AG10803 (cell line): ENCODE measurements at regions not wholly inside any gene's neighbourhood (a gene's known extent, or its start where the extent isn't known, plus 50 kb on each side); places are given as distances from the start of the nearest gene placed in this dataset.
"Not testable (repeated sequence)": the region's sequence is repeated elsewhere in the genome, so short reads cannot be mapped to it uniquely, and the experiment has no call there.

ENCODE experiments used
- DNase-seq: peaks from one replicate; pipeline ENCODE4 v3.0.0; 2010; ENCODE audit warnings: low read depth
- H3K4me3 ChIP-seq: 2 replicates; pipeline ENCODE4 v1.5.1; 2011; ENCODE audit warnings: mild to moderate bottlenecking, low read length, control low read depth
- CTCF ChIP-seq: conservative IDR thresholded peaks from 2 replicates; pipeline ENCODE4 v1.5.1; 2011; ENCODE audit warnings: mild to moderate bottlenecking, low read length, control low read depth, inconsistent platforms

- peak; percentile 20 for DNase-seq
- no peak overlapping the region for H3K4me3 ChIP-seq
- TF ChIP-seq CTCF, result peak; percentile 50
Observed at GRCh38 chr11:7143908-7144307, 55.1 kb downstream of the RBMXL2 start.

- DNase-seq, H3K4me3 ChIP-seq: not testable (repeated sequence)
Observed at GRCh38 chr11:7150104-7150503, 61.3 kb downstream of the RBMXL2 start.

- no peak overlapping the region for H3K4me3 ChIP-seq
- DNase-seq, result no peak
- TF ChIP-seq CTCF, result no peak
Observed at GRCh38 chr11:7154881-7155361, 66.1 kb downstream of the RBMXL2 start.

- no peak for DNase-seq
- no peak overlapping the region for H3K4me3 ChIP-seq
- TF ChIP-seq CTCF, result no peak
Observed at GRCh38 chr11:7160814-7161489, 72.2 kb downstream of the RBMXL2 start.

GRCh38 chr11:7165911-7166310 is 77.1 kb downstream of the RBMXL2 start:
- no peak for DNase-seq
- H3K4me3 ChIP-seq, result no peak overlapping the region
- TF ChIP-seq CTCF, result no peak

- no peak for TF ChIP-seq CTCF
- DNase-seq, result no peak
- H3K4me3 ChIP-seq, result no peak overlapping the region
Observed at GRCh38 chr11:7167976-7168740, 79.4 kb downstream of the RBMXL2 start.

- DNase-seq, result no peak
- no peak for TF ChIP-seq CTCF
- no peak overlapping the region for H3K4me3 ChIP-seq
Observed at GRCh38 chr11:7168741-7168990, 79.9 kb downstream of the RBMXL2 start.
